Liver (tissue), 3 donors: ENCODE measurements at regions not wholly inside any gene's neighbourhood (a gene's known extent, or its start where the extent isn't known, plus 50 kb on each side); places are given as distances from the start of the nearest gene placed in this dataset.

Source experiments
- CTCF ChIP-seq: fragments of 150-350 bp; IDR thresholded peaks from 2 replicates; pipeline ENCODE4 v1.5.1; 2017; ENCODE audit warnings: improper control_type of control experiment, low read depth, low read length; ENCODE audit not compliant: missing input control
- EGR1 ChIP-seq, 2 donors: IDR thresholded peaks; 2 replicates each; pipeline ENCODE4 v1.6.1; 2016 to 2018; ENCODE audit warnings: antibody characterized with exemption in 2 of 2, low read depth in 2 of 2
- JUND ChIP-seq, 2 donors: IDR thresholded peaks; 2 replicates each; pipeline ENCODE4 v1.6.1; 2016; ENCODE audit warnings: antibody characterized with exemption in 2 of 2
- MAX ChIP-seq: IDR thresholded peaks from 2 replicates; pipeline ENCODE4 v1.6.1; 2016; ENCODE audit warnings: antibody characterized with exemption
- NR2F2 ChIP-seq: IDR thresholded peaks from 2 replicates; pipeline ENCODE4 v1.6.1; 2016; ENCODE audit warnings: antibody characterized with exemption
- REST ChIP-seq: IDR thresholded peaks from 2 replicates; pipeline ENCODE4 v1.6.1; 2016; ENCODE audit warnings: antibody characterized with exemption, mild to moderate bottlenecking
- TAF1 ChIP-seq: conservative IDR thresholded peaks from 2 replicates; pipeline ENCODE4 v1.6.1; 2016; ENCODE audit warnings: antibody characterized with exemption, mild to moderate bottlenecking
- donor health status: healthy.
- donor health status: healthy.

- TF ChIP-seq CTCF (no peak), TAF1 (no peak), NR2F2 (no peak), MAX (no peak), REST (no peak), JUND (IDR thresholded peaks at IDR 0.05) (no peak), EGR1 (IDR thresholded peaks at IDR 0.05; ENCODE audit: low read depth in 2 of 2) (no peak)
Observed at GRCh38 chr2:122815120-122815519, 1059.7 kb downstream of the TSN start.
